Inflammatory macrophage (primary cell): ENCODE measurements at regions not wholly inside any gene's neighbourhood (a gene's known extent, or its start where the extent isn't known, plus 50 kb on each side); places are given as distances from the start of the nearest gene placed in this dataset.

Experiments
- DNase-seq, 2 donors: peaks; one replicate each; pipeline ENCODE4 v3.0.0-alpha.2; 2020 to 2022

DNA sequence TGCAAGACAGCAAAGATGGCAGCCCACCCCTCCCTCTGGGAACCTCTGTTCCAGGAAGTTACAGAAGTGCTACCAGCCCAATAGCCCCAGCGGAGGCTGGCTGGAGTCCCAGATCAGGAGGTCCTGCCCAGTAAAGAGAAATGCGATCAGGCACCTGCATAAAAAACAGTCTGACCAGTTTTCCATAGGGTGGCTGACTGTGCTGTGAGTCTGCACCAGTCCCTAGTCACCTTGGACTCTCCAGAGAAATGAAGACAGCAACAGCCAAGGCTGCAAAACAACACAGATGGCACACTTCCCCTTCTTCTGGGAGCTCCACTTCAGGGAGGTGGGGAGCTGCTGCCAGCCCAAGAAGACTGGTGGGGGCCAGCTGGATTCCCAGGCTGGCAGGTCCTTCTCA, 265.5 kb upstream of the PCSK5 start:
- no peak for DNase-seq

DNA sequence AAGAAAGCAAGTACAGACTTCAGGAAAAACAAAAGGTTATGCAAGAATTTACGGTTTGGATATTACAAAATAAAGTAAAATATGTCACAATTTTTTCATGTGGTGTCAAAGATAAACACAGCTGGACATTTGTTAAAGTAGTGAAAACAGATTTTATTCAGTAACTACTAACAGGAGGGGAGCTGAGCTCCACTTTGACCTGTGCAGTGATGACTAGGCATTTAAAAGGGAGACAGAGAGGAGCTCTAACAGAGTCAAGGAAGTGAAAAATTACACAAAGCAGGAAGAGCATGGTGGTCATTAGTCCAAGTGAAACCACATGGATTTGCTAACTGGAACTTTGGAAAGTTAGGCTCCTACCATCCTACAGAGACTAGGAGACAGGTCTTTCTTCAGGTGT, 263.6 kb upstream of the PCSK5 start:
- DNase-seq = peak in 1 of 2 donors; percentile 48

DNA sequence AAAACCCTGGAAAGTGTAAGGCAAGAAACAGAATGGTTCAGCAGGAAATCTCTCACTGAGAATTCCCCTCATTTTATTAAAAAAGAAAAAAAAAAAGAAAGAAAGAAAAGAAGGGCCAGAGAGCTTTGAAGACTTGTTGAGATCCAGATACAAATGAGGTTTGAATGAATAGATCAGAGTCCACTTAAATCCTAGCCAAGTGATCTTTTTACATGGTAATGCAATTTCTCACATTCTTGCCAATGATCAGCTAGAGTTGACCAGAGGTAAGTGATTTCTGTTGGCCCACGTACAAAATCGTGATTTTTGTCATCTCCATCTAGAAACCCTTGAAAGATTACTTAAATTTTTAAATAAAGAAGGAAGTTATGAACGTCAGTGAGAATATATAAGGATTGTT, 261.5 kb upstream of the PCSK5 start:
- DNase-seq = no peak

DNA sequence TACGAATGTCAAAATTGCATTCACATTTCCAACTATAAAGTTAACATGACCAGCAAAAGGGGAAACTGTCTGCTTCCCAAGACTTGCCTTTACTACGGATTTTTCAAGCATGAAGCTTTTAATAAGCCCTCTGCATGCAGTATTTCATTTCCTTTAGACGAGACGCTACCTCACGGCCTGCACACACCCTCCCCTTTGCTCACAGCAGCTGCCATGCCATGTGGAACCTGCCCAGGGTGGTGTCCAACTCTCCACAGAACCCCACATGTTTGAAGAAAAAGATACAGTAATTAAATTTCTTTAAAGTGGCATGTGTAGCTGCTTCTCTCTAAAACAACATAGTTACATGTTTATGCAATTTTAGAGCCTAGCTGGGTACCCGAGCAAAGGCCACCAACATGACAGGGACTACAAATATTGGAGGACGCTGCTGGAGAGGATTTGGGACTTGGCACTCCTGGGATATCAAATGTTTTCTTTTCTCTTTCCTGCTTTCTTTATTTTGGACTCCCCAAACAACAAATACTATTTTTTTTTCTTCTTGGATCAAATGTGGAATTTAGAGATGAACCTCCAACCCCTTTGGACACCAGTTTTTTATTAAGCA, 256.9 kb upstream of the PCSK5 start:
- no peak for DNase-seq

DNA sequence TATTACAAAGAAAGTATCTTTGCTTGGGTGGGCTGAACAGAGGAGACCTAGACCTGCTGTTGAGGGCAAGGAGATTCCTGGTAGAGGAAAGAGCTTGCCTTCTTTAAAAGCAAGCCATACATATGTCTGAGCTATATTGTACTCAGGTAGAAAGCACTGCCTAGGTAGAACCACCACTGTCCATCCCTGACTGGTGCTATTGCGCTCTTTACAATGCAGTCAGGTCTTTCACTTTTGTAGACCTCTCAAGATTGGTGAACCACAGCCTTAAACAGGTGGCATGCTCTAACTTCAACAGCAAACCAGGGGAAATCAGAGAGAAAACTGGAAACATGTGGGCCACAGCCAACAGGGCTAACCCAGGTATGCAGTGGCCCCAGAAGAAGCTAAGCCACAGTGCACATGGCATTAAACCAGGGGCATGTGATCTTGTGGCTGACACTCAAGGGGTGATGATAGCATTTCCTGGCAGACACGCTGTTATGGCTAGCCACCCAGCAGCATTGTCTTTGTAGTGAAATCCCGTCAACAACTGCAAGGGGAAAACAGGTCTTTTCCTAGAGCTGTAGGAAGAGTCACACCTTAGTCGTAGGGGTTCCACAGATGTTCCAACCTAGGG, 253.9 kb upstream of the PCSK5 start:
- DNase-seq = no peak

DNA sequence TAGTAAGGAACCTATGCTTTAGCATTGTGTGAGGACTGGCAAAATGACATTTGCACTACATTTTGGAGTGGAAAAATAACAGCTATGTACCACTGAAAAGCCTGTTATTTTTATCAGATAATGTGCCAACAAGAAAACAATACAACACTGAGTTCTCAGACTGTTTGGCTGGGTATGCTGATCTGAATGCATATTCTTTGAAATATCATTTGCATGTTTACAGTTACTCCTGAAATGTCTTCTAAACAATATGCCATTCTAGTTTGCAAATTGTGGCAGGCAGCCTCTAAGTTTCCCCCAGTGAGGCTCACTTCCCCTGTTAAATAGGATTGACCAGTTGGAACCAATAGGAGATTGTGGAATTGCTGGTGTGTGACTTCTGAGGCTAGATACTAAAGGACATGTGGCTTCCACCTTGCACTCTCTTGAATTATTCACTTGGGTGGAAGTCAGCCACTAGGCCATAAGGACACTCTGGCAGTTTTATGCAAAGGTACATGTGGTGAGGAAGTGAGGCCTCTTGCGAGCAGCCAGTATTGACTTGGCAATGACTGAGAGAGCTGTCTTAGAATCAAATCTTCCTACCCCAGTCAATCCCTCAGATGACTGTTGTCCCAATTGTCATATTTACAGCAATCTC, 250.4 kb upstream of the PCSK5 start:
- no peak for DNase-seq

DNA sequence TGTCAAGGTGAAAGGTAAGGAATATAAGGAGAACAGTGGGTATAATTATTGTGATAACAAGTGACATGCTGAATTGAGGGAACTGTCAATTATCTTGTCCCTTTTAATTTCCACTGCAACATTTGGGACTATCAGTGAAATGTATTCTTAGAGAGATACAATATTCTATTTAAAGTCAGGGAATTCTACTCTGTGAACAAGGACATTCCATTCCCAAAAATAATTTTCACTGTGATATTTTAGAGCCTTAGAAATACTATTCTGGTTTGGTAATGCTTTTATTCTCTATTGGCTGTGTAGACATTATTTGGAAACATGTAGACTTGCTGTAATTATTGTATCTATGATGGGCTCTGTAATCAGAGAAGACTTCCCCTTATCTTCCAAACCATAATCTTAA, 248.0 kb upstream of the PCSK5 start:
- DNase-seq = no peak

DNA sequence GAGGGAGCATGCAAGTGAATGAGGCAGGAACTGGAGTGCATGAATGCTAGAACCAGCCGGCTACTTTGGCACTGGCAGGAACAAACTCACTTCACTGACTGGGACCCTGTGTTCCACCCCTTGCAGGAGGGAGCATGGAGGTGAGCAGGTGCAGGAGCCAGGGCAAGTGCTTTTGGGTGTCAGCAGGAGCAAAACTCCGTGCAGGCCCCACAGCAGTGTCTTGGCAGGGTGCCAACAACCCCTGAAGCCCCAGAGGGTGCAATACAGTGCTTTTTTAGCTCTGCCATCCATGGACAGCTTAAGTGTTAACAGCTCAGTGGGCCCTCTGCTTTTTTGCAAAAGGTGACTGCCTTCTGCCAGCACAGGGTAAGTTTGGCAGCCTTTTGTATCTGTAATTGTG, 245.8 kb upstream of the PCSK5 start:
- DNase-seq = no peak

DNA sequence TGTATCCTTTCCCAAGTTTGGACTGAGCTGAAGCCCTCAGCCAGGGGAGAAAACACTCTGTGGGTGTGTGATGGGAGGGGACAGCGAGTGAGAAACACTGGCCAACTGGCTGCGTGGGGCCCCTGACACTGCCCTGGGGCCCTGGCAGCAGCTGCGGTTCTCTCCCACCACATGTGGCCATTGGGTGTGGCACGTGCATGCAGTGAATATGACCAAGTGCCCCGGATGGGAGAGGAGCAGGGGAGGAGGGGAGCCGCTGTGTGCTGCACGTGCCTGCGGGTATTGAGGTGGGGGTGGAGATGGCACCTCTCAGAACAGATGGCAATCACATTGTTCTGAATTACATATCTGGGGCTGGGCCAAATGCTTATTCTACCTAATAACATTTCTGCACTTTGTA, 242.4 kb upstream of the PCSK5 start:
- DNase-seq = no peak

DNA sequence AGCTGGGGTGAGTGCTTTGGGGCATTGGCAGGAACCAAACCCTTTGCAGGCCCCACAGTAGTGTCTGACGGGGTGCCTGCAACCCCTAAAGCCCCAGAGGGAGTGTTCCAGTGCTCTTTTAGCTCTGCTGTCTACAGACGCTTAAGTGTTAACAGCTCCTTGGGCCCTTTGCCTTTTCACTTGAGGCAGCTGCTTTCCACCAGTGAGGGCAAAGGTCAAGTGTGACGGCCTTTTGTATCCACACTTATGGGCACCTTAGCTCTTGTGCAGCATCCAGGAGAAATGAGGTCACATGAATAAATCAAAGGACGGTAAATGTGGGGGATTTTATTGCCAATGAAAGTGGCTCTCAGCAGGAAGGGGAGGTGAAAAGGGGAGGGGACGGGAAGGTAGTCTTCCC, 241.4 kb upstream of the PCSK5 start:
- DNase-seq = no peak

DNA sequence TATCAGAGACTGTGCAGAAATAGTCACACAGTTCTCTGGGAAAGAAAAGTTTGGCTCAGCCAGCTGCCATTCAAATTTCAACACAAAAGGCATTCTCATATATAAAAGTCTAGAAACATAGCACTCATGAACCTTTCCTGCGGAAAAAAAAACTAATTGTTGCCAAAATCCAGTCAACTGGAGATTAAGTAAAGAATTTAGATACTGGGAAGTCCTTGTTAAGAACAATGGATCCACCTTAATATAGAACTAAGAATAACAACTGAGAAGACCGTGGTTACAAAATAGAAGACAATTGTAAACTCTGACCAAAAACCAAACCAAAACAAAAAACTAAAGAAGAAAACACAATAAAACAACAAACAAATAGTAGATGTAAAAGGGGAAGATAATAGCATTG, 238.8 kb upstream of the PCSK5 start:
- DNase-seq = no peak

DNA sequence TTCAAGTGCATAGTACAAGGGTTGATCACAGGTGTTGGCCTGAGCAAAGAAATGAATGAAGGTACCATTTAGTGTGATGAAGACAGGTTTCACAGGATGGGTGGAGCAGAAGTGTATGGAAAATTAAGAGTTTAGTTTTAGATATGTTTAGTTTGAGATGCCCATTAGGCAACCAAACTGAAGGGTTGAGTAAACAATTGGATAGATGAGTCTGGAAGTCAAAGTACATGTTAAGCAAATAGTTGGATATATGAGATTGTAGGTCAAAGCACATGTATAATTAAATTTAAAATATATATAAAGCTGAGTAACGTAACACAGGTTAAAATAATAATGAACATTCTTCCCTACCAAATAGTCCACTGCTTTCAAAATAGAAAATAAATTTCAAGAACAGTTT, 237.1 kb upstream of the PCSK5 start:
- no peak for DNase-seq

DNA sequence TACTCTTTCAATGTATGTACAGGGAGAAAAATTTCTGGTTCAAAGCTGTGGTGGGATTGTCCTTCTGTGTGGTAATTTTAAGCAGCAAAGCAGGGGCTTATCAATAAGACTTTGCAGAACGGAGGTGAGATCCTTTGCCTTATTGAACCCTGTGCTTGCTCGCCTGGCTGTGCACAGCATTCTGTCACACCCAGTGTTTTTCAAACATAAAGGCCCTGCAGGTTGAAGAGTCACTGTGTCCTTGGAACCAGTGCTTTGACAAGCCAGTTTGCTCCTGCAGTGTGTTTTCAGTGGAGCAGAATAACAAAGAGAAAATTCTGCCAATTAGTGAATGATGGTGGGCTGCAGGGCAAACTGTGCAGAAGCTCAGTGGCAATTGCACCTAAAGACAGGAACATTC, 236.7 kb upstream of the PCSK5 start:
- DNase-seq = no peak

DNA sequence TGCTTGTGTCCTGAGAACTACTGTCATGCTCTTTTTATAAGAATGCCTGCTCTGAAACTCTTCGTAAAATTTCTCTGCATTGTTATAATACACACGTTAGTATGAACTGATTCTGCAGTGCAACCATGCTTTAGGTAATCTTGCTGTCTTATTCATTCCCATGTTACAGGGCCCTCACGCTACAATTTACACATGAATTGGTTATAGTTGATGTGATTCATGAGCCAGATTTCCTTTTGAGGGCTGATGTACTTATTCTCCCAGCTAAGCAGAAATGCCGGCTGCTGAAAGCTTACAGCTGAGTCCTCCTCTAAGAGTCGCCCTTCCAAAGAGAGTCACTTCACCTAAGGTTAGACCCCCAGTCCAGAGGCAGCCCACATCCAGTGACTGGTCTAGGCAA, 233.5 kb upstream of the PCSK5 start:
- DNase-seq = no peak

DNA sequence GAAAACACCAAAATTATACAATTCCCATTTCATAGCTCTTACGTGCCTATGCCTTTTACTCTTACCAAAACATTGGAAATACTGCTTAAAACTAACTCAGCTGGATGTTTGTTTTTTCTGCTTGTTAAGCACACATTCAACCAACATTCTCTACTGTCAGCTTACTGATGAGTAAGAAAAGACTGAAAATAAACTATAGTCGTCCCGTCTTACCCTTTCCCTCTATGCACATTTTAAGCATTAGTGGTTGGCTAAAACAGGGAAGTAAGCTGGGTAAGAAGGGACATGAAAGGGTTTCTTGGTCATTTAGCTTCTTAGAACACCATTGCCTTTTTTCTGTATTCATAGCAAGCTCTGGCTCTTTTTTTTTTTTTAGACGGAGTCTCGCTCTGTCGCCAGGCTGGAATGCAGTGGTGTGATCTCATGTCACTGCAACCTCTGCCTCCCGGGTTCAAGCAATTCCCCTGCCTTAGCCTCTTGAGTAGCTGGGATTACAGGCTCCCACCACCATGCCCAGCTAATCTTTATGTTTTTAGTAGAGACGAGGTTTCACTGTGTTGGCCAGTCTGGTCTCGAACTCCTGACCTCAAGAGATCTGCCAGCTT, 232.1 kb upstream of the PCSK5 start:
- no peak for DNase-seq

DNA sequence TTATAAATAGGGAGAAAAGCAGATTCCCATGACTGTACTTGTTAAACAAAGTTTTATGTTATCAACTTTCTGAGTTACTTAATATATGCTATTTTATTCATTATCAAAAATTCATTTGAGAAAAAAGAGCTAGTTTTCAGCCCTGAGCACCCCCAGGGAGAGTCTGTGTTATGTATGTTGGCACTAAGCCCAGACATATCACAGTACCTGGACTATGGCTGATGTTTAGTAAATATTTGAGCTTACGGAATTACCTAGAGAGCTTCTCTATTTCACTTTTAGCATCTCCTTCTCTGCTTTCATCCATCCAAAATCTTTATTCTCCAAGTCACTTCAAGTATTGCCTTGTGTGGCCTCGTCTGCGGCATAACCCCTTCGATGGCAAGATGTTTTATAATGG, 225.9 kb upstream of the PCSK5 start:
- DNase-seq = no peak

DNA sequence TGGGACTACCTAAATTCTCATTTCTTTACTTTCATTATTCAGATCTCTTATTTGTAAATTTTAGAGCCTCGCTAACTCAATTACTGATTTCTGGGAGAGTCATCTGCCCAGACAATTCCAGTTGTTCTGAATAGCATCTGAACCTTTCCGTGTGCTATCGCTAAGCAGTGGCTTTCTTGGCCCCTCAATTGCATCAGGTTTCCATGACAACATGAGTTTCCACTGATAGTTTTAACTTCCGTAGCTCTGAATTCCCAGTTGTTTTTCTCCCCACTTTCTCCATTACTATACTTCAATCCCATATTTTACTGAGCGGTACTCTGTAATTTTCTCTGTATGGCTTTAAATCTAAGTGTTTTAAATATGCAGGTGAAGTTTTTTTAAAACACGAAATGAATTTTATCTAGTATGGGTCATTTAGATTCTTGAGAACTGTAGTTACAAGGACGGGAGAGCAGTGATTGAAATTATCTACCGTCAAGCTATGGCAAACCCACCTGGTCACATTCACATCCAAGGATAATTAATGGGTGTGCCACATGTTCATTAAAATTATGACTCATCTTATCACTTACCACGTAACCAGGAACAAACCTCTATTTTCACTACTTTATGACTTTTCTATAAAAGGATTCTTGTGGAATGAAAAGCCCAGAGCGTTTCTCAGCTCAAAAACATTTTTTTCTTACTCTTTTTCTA, 223.5 kb upstream of the PCSK5 start:
- DNase-seq = no peak

DNA sequence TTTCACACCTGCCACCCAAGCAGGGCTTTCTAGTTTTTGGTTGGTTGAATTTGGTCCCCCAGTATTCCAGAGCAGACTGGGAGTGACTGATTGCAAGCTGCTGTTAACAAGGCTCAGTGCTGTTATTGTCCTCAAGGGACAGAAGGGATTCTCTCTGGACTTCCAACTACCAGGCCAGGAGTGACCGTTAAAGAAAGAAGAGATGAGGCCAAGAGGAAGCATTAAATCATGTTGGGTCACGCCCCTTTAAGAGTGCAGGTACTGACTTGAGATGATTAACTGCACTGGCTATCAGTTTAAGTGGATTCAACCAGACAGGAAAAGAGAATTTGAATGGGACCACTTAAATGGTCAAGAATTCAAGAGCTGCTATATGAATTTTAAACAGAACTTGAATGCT, 220.8 kb upstream of the PCSK5 start:
- DNase-seq = no peak

DNA sequence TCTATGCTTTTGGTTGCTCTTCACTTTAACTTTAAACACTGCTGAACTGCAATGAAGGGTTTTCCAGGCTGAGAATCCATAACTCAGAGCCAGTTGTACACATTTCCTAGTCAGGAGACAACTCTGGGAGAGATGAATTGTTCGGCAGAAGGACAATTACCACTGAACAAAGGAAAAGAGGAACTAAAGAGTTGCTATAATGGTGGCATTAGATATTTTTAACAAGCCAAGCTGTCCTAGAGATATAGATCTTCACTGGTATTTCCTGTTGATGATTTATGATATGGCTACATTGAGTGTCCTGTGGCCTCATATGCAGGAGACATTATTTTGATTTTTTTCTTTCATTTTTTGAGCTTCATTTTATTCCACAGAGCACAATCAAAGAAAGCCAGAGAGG, 219.1 kb upstream of the PCSK5 start:
- no peak for DNase-seq

DNA sequence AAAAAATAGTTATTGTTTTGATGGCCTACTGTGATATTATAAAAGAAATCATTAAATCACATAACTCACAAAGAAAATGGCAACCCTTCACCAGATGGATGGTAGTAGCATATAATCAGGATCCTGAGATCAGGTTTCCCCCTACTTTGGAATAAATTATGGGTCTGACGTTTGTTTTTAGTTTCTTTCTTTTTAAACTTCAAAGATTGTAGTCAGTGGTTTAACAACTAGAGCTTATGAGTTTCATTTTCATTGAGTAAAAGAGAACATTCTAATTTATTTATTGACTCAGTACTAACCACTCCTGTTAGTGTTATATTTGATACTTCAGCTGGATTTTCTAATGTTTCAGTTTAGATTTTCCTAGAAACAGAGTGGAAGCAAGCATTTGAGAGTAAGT, 218.0 kb upstream of the PCSK5 start:
- no peak for DNase-seq

DNA sequence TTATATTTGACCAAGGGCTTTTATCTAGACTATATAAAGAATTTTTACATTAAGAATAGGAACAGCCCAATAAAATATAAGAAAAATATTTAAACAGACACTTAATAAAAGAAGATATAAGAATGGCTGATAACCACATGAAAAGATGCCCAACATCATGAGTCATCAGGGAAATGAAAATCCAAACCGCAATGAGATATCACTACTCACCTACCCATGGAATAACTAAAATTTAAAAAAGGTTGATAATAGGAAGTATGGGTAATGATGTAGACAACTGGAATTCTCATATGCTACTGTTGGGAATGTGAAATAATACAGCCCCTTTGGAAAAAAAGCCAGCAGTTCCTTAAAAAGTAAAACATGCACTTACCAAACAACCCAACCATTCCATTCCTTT, 206.9 kb upstream of the PCSK5 start:
- no peak for DNase-seq

DNA sequence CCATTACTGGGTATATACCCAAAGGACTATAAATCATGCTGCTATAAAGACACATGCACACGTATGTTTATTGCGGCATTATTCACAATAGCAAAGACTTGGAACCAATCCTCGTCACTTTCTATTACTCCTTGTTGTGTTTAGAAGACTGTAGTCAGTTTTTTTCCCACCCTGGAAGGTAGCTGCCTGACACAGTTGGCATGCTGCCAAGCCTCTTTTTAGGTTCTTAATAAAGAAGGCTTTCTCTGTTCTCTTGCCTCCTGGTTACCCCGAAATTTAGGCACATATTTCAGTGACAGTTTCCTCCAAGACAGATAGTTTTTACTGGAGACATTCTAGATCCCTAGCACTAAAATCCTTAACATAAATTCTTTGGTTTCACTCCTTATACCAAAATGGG, 205.4 kb upstream of the PCSK5 start:
- no peak for DNase-seq

DNA sequence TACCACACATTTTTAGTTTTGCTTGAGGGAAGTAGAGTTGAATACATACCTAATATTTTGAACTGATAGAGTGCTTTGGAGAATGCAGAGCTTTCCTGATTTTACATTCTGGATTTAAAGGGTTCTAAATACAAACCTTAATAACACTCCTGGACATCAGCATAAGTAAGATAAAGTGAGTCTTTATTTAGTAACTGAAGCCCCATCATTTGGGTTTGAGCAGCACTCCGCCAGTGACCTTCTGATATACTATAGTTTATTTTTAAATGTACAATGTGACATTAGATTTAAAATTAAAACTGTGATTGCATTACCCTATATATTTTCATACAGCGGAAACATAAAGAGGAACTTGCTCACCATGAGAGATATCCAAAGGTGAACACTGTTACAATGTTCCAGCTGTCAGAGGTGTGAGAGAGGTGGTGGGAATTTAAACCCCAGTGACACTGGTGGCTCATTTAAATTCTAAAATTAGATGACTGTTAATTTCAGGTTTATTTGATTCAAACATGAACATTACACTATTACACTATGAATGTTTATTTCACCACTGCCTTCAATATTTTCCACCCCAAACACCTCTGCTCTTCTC, 203.0 kb upstream of the PCSK5 start:
- DNase-seq = no peak
